ENCODE measurements at regions not wholly inside any gene's neighbourhood (a gene's known extent, or its start where the extent isn't known, plus 50 kb on each side); places are given as distances from the start of the nearest gene placed in this dataset.

GRCh38 chr13:85618521-85618920 lies 180.7 kb downstream of the SLITRK6 start:
- no peak for TF ChIP-seq POLR2A (IDR thresholded peaks at IDR 0.05)
- TF ChIP-seq EP300 (IDR thresholded peaks at IDR 0.05) = no peak
